ENCODE measurements at regions not wholly inside any gene's neighbourhood (a gene's known extent, or its start where the extent isn't known, plus 50 kb on each side); places are given as distances from the start of the nearest gene placed in this dataset.
"Not testable (repeated sequence)": the region's sequence is repeated elsewhere in the genome, so short reads cannot be mapped to it uniquely, and the experiment has no call there.

DNA sequence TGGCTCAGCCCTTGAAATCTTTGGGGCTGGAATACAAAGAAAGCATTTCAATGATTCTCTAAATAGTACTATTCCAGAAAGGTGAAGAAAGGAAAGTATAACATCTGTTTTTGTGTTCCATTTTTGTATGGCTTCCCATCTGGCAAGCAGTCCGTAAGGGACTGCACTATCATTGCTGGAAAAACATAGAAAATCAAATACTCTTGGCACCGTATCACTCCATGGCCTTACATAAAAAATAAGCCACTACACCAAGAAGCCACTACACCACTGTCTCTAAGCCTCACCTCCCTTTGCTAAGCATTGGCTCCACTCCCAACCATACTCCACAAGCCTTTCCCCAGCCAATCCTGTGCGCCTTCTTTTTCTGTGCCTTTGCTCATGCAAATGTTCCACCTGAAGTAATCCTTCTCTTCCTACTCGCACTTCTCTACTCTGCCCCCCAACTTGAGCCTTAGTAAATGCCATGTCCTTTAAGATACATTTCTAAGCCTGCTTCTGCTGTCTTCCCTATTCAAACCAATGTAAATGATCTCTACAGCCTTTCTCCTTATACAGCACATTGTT, 454.6 kb upstream of the TUSC1 start:
- no peaks in the 10 kb centered on the region for H3K36me3 ChIP-seq (ENCODE audit: control insufficient read depth, insufficient read depth, low read length)
- H3K36me3 Mint-ChIP-seq: no peaks in the 10 kb centered on the region
- no peaks in the 10 kb centered on the region for H3K4me1 Mint-ChIP-seq
- H3K27me3 Mint-ChIP-seq (ENCODE audit: low read depth in 2 of 2): no peaks in the 10 kb centered on the region
- DNase-seq: no peak
- no peaks in the 10 kb centered on the region for H3K4me1 ChIP-seq (ENCODE audit: control insufficient read depth, insufficient read depth, low read length)
- H3K9me3 Mint-ChIP-seq: peaks cover 4 to 12% of the 10 kb centered on the region in 2 donors
- H3K27me3 ChIP-seq (ENCODE audit: control insufficient read depth, insufficient read depth, low read length): no peaks in the 10 kb centered on the region
- no peak overlapping the region for H3K4me3 ChIP-seq (ENCODE audit: low read length)
- no peak overlapping the region for H3K27ac Mint-ChIP-seq
- WGBS (ENCODE audit: insufficient coverage): 85% methylated on average over 4 of the region's 4 CpGs
- TF ChIP-seq, protein P1, sequence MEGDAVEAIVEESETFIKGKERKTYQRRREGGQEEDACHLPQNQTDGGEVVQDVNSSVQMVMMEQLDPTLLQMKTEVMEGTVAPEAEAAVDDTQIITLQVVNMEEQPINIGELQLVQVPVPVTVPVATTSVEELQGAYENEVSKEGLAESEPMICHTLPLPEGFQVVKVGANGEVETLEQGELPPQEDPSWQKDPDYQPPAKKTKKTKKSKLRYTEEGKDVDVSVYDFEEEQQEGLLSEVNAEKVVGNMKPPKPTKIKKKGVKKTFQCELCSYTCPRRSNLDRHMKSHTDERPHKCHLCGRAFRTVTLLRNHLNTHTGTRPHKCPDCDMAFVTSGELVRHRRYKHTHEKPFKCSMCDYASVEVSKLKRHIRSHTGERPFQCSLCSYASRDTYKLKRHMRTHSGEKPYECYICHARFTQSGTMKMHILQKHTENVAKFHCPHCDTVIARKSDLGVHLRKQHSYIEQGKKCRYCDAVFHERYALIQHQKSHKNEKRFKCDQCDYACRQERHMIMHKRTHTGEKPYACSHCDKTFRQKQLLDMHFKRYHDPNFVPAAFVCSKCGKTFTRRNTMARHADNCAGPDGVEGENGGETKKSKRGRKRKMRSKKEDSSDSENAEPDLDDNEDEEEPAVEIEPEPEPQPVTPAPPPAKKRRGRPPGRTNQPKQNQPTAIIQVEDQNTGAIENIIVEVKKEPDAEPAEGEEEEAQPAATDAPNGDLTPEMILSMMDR (IDR thresholded peaks at IDR 0.05): no peak
- ATAC-seq: no peak
- no peaks in the 10 kb centered on the region for H3K9me3 ChIP-seq (ENCODE audit: control insufficient read depth, insufficient read depth, low read length)
- no peak overlapping the region for H3K27ac ChIP-seq (ENCODE audit: low read length)
- intact Hi-C loops (cut with micrococcal nuclease): no loop called here
- no peak overlapping the region for H3K4me3 Mint-ChIP-seq

DNA sequence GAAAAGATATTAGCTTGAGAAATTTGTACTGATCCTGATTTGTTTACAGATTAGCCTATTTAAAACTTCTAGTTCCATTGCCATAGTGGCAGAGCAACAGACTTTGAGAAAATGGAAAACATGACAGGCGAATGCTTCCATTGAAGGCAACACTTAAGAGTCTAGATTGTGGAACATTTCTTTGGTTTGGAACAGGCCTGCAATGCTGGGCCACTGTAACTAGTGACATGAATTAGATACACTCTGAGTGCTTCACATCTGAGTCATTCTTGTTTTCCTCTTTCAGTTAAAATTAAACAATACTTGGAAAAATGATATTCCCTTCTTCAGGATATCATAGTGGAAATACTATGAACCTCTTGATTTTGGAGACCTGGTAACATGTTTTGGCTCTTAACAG, 453.6 kb upstream of the TUSC1 start:
- WGBS (ENCODE audit: insufficient coverage): 95% methylated on average over 1 of the region's 1 CpG
- peaks cover 7 to 14% of the 10 kb centered on the region in 2 donors for H3K9me3 Mint-ChIP-seq
- intact Hi-C loops (cut with micrococcal nuclease): no loop called here

DNA sequence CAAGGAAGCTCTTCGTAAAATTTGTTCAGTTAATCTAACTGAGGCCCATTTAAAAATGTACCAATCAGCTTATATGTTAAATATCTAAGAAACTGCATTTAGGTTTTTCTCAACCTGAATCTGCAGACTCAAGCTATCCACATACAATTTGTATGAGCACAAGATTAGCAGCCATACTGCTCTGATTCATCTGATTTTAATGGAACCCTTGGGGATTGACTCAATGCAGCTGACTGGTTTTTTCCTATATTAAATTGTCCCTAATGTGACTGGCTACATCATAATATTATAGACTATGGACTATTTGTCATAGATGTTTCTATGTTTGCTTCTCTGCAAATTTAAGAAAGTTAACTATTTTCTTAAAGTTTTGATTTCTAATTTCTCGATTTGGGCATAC, 451.0 kb upstream of the TUSC1 start:
- Histone ChIP-seq H3K9me3 (ENCODE audit: control insufficient read depth, insufficient read depth, low read length) (peaks cover 2% of the 10 kb centered on the region), H3K4me3 (ENCODE audit: low read length) (no peak overlapping the region), H3K27ac (ENCODE audit: low read length) (no peak overlapping the region), H3K27me3 (ENCODE audit: control insufficient read depth, insufficient read depth, low read length) (no peaks in the 10 kb centered on the region), H3K4me1 (ENCODE audit: control insufficient read depth, insufficient read depth, low read length) (no peaks in the 10 kb centered on the region), H3K36me3 (ENCODE audit: control insufficient read depth, insufficient read depth, low read length) (no peaks in the 10 kb centered on the region)
- H3K4me3 Mint-ChIP-seq: no peak overlapping the region
- H3K4me1 Mint-ChIP-seq: no peaks in the 10 kb centered on the region
- WGBS (ENCODE audit: insufficient coverage): 100% methylated on average over 1 of the region's 2 CpGs
- ATAC-seq (no peak), DNase-seq (no peak)
- no peaks in the 10 kb centered on the region for H3K36me3 Mint-ChIP-seq
- H3K27me3 Mint-ChIP-seq (ENCODE audit: low read depth in 2 of 2): no peaks in the 10 kb centered on the region
- intact Hi-C loops (cut with micrococcal nuclease): no loop called here
- TF ChIP-seq, protein P1 (IDR thresholded peaks at IDR 0.05): no peak
- no peak overlapping the region for H3K27ac Mint-ChIP-seq
- peaks cover 9 to 17% of the 10 kb centered on the region in 2 donors for H3K9me3 Mint-ChIP-seq

More for the DNA sequence above, 453.6 kb upstream of the TUSC1 start:
- Histone ChIP-seq H3K27ac (ENCODE audit: low read length) (no peak overlapping the region), H3K9me3 (ENCODE audit: control insufficient read depth, insufficient read depth, low read length) (no peaks in the 10 kb centered on the region), H3K4me3 (ENCODE audit: low read length) (no peak overlapping the region), H3K36me3 (ENCODE audit: control insufficient read depth, insufficient read depth, low read length) (no peaks in the 10 kb centered on the region), H3K4me1 (ENCODE audit: control insufficient read depth, insufficient read depth, low read length) (no peaks in the 10 kb centered on the region), H3K27me3 (ENCODE audit: control insufficient read depth, insufficient read depth, low read length) (no peaks in the 10 kb centered on the region)
- H3K27me3 Mint-ChIP-seq (ENCODE audit: low read depth in 2 of 2): no peaks in the 10 kb centered on the region
- DNase-seq (no peak), ATAC-seq (no peak)
- no peaks in the 10 kb centered on the region for H3K36me3 Mint-ChIP-seq
- TF ChIP-seq, protein P1 (IDR thresholded peaks at IDR 0.05): no peak
- H3K4me1 Mint-ChIP-seq: no peaks in the 10 kb centered on the region
- H3K27ac Mint-ChIP-seq: no peak overlapping the region
- no peak overlapping the region for H3K4me3 Mint-ChIP-seq

DNA sequence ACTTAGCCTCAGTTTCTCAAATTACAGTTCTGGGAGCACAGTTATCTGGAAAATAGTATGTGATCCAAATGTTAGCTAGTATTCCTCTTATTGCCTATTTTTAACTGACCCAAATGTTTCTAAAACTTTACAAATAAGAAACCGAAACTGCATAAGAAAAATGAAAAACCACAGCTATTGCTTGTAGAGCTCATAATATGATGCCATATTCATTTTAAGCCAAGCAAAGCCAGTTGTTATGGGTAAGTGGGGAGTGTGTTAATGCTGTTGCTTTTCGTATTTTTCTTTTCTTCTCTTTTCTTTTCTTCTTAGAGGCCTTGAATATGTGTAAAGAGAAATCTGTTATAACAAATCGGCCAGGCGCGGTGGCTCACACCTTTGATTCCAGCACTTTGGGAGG, 447.4 kb upstream of the TUSC1 start:
- intact Hi-C loops (cut with micrococcal nuclease): no loop called here
- H3K27ac Mint-ChIP-seq: no peak overlapping the region
- TF ChIP-seq, protein P1 (IDR thresholded peaks at IDR 0.05): no peak
- H3K27me3 Mint-ChIP-seq (ENCODE audit: low read depth in 2 of 2): no peaks in the 10 kb centered on the region
- WGBS (ENCODE audit: insufficient coverage): 90% methylated on average over 4 of the region's 5 CpGs
- Histone ChIP-seq H3K36me3 (ENCODE audit: control insufficient read depth, insufficient read depth, low read length) (no peaks in the 10 kb centered on the region), H3K27ac (ENCODE audit: low read length) (no peak overlapping the region), H3K4me3 (ENCODE audit: low read length) (no peak overlapping the region), H3K9me3 (ENCODE audit: control insufficient read depth, insufficient read depth, low read length) (peaks cover 2% of the 10 kb centered on the region), H3K27me3 (ENCODE audit: control insufficient read depth, insufficient read depth, low read length) (no peaks in the 10 kb centered on the region), H3K4me1 (ENCODE audit: control insufficient read depth, insufficient read depth, low read length) (no peaks in the 10 kb centered on the region)
- H3K36me3 Mint-ChIP-seq: no peaks in the 10 kb centered on the region
- H3K4me3 Mint-ChIP-seq: no peak overlapping the region
- DNase-seq: no peak
- no peaks in the 10 kb centered on the region for H3K4me1 Mint-ChIP-seq
- no peak for ATAC-seq
- peaks cover 11 to 14% of the 10 kb centered on the region in 2 donors for H3K9me3 Mint-ChIP-seq

DNA sequence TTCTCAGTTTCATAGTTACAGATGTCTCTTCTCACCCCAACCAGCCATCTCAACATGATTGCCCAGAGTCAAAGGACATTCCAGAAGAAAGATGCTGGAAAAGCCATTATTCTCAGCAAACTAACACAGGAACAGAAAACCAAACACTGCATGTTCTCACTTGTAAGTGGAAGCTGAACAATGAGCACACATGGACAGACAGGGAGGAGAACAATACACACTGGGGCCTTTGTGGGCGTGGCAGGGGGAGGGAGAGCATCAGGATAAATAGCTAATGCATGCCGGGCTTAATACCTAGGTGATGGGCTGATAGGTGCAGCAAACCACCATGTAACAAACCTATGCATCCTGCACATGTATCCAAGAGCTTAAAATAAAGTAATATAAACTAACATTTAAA, 437.8 kb upstream of the TUSC1 start:
- H3K27me3 Mint-ChIP-seq (ENCODE audit: low read depth in 2 of 2): not testable (repeated sequence)

More for the DNA sequence above, 437.8 kb upstream of the TUSC1 start:
- H3K27ac Mint-ChIP-seq; DNase-seq; H3K4me1 Mint-ChIP-seq; H3K27ac ChIP-seq (ENCODE audit: low read length); H3K4me1 ChIP-seq (ENCODE audit: control insufficient read depth, insufficient read depth, low read length); H3K27me3 ChIP-seq (ENCODE audit: control insufficient read depth, insufficient read depth, low read length); H3K4me3 ChIP-seq (ENCODE audit: low read length); intact Hi-C loops (cut with micrococcal nuclease); H3K4me3 Mint-ChIP-seq; H3K9me3 ChIP-seq (ENCODE audit: control insufficient read depth, insufficient read depth, low read length); H3K36me3 ChIP-seq (ENCODE audit: control insufficient read depth, insufficient read depth, low read length); ATAC-seq: not testable (repeated sequence)
- WGBS (ENCODE audit: insufficient coverage): 15% methylated on average over 1 of the region's 2 CpGs
- Mint-ChIP-seq H3K36me3 (peaks cover 15% of the 10 kb centered on the region), H3K9me3 (peaks cover 15 to 31% of the 10 kb centered on the region in 2 donors)

Data from natural killer cell (primary cell).